ENCODE measurements at regions not wholly inside any gene's neighbourhood (a gene's known extent, or its start where the extent isn't known, plus 50 kb on each side); places are given as distances from the start of the nearest gene placed in this dataset.

DNA sequence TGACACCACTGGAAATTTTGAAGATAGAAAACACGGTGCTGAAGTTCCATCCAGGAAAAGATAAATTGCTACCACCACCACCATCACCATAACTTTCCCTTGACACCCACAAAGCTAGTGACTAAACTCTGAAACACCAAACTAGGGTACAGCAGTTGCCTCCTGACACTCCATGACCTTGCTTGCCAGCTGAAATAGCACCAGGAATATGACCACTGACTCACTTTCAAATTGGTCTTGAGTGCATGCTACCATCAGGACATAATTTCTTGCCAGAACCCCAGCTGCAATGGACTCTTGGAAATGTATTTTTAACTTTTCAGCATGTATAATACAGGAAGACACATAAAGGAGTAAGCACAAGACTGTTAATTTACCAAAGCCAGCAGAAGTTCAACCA, 283.3 kb downstream of the CENPC start:
- no peak overlapping the region for H3K27ac Mint-ChIP-seq (ENCODE audit: low read depth, unreplicated experiment)
- no peaks in the 10 kb centered on the region for H3K9me3 Mint-ChIP-seq (ENCODE audit: unreplicated experiment)
- no peak overlapping the region for H3K4me3 Mint-ChIP-seq (ENCODE audit: unreplicated experiment)
- intact Hi-C loops (cut with micrococcal nuclease), result no loop called here
- no TSS peak for BruUV-seq (replicated peaks)
- no peaks in the 10 kb centered on the region for H3K36me3 Mint-ChIP-seq (ENCODE audit: insufficient read depth, unreplicated experiment)
- CTCF ChIA-PET, result interaction anchor here (0.5 kb wide), 1 partner anchor 64 kb away, joined by 3 read pairs; no protein-coding TSS in a partner anchor
- POLR2A ChIA-PET, result no interaction called here
- TF ChIP-seq, protein P1, sequence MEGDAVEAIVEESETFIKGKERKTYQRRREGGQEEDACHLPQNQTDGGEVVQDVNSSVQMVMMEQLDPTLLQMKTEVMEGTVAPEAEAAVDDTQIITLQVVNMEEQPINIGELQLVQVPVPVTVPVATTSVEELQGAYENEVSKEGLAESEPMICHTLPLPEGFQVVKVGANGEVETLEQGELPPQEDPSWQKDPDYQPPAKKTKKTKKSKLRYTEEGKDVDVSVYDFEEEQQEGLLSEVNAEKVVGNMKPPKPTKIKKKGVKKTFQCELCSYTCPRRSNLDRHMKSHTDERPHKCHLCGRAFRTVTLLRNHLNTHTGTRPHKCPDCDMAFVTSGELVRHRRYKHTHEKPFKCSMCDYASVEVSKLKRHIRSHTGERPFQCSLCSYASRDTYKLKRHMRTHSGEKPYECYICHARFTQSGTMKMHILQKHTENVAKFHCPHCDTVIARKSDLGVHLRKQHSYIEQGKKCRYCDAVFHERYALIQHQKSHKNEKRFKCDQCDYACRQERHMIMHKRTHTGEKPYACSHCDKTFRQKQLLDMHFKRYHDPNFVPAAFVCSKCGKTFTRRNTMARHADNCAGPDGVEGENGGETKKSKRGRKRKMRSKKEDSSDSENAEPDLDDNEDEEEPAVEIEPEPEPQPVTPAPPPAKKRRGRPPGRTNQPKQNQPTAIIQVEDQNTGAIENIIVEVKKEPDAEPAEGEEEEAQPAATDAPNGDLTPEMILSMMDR (IDR thresholded peaks at IDR 0.05; ENCODE audit: unreplicated experiment), result no peak
- no peaks in the 10 kb centered on the region for H3K4me1 Mint-ChIP-seq (ENCODE audit: insufficient read depth, unreplicated experiment)
- no peaks in the 10 kb centered on the region for H3K27me3 Mint-ChIP-seq (ENCODE audit: insufficient read depth, unreplicated experiment)
- no peak for DNase-seq (ENCODE audit: unreplicated experiment)

DNA sequence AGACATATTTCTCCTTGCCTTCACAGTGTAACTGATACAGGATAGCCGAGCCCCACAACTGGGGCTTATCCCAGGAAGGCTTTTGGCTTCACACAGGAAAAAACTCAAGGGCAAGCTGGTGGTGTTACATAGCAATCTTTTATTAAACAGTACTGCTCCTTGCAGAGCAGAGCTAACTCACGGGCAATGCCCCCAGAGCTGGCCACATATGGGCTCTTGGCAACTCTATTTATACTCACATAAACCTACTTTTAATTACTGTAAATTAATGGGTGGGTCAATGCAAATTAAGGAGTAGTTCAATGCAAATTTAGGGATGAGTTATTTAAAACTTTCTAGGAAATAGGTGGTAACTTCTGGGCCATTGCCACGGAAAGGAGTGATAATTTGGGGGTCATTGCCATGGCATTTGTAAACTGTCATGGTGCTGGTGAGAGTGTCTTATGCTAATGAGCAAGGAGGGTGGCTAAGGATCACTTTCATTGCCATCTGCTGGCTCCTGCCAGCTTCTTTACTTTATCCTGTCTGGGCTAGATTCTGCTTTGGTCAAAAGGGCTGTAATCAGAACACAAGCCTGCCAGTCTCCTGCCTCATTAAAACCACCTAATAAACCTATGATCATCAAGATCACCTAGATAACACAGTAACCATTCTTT, 288.8 kb downstream of the CENPC start:
- Mint-ChIP-seq H3K9me3 (ENCODE audit: unreplicated experiment) (no peaks in the 10 kb centered on the region), H3K27me3 (ENCODE audit: insufficient read depth, unreplicated experiment) (no peaks in the 10 kb centered on the region), H3K36me3 (ENCODE audit: insufficient read depth, unreplicated experiment) (no peaks in the 10 kb centered on the region), H3K27ac (ENCODE audit: low read depth, unreplicated experiment) (no peak overlapping the region), H3K4me1 (ENCODE audit: insufficient read depth, unreplicated experiment) (no peaks in the 10 kb centered on the region), H3K4me3 (ENCODE audit: unreplicated experiment) (no peak overlapping the region)
- TF ChIP-seq, protein P1 (IDR thresholded peaks at IDR 0.05; ENCODE audit: unreplicated experiment), result no peak
- DNase-seq (ENCODE audit: unreplicated experiment), result no peak
- ChIA-PET POLR2A (no interaction called here), CTCF (no interaction called here)
- intact Hi-C loops (cut with micrococcal nuclease), result no loop called here
- BruUV-seq (replicated peaks), result no TSS peak

DNA sequence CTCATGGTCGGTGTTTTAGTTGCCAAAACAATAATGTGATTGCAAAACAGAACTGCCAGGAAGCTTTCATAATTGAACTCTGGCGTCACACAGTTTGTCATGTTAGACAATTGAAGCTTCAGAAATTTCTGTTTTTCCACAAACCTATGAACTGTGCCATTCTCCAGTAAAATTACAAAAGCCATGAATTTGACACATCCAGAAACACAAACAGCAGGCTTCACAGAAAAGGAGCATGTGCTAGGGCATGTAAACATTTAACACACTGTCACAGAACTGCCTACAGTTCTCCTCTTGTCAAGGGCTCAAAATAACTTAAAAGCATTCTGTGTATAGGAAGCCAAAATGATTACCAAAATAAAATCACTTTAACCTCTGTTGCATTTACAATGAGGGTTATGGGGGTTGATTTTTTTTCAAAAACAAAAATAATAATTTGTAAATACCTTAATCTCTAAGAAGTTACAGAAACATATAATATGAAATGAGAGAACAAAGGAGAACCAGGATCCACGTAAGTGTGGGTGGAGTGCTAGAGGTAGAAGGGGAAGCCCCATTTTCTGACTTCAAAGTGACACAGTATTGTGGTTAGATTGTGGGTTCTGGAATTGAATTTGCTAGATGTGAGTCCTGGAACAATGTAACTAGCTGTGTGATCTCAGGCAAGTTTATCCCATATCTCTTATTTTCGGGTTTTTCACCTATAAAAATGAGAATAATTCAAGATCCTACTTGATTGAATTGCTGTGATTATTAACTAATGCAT, 295.0 kb downstream of the CENPC start:
- Mint-ChIP-seq H3K4me1 (ENCODE audit: insufficient read depth, unreplicated experiment) (no peaks in the 10 kb centered on the region), H3K4me3 (ENCODE audit: unreplicated experiment) (no peak overlapping the region), H3K9me3 (ENCODE audit: unreplicated experiment) (no peaks in the 10 kb centered on the region), H3K27ac (ENCODE audit: low read depth, unreplicated experiment) (no peak overlapping the region), H3K27me3 (ENCODE audit: insufficient read depth, unreplicated experiment) (no peaks in the 10 kb centered on the region), H3K36me3 (ENCODE audit: insufficient read depth, unreplicated experiment) (no peaks in the 10 kb centered on the region)
- intact Hi-C loops (cut with micrococcal nuclease), result no loop called here
- POLR2A ChIA-PET, result no interaction called here
- CTCF ChIA-PET, result no interaction called here
- TF ChIP-seq, protein P1 (IDR thresholded peaks at IDR 0.05; ENCODE audit: unreplicated experiment), result no peak
- no TSS peak for BruUV-seq (replicated peaks)
- peak; percentile 42 for DNase-seq (ENCODE audit: unreplicated experiment)

DNA sequence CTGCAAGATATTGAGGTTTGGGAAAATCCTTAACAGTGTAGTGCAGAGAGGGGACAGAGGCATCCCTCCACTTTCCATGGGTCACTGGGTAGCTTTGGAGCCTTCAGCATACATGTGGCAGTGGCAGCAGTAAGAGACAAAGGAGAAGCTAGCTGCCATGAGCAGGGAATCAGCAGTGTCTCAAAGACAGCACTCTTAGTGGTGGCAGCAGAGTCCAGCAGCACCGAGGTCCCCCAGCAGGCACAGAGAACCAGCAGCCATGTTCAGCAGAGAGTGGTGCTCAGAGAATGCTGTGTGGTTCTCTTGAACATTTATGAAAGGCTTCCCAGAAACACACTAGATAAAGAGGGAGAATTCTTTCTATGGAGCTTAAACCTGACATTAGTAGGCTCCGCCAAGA, 308.5 kb downstream of the CENPC start:
- no TSS peak for BruUV-seq (replicated peaks)
- TF ChIP-seq, protein P1 (IDR thresholded peaks at IDR 0.05; ENCODE audit: unreplicated experiment), result no peak
- Mint-ChIP-seq H3K27me3 (ENCODE audit: insufficient read depth, unreplicated experiment) (no peaks in the 10 kb centered on the region), H3K4me3 (ENCODE audit: unreplicated experiment) (no peak overlapping the region), H3K9me3 (ENCODE audit: unreplicated experiment) (no peaks in the 10 kb centered on the region), H3K36me3 (ENCODE audit: insufficient read depth, unreplicated experiment) (no peaks in the 10 kb centered on the region), H3K27ac (ENCODE audit: low read depth, unreplicated experiment) (no peak overlapping the region), H3K4me1 (ENCODE audit: insufficient read depth, unreplicated experiment) (no peaks in the 10 kb centered on the region)
- DNase-seq (ENCODE audit: unreplicated experiment), result no peak
- POLR2A ChIA-PET, result no interaction called here
- intact Hi-C loops (cut with micrococcal nuclease), result no loop called here
- CTCF ChIA-PET, result no interaction called here
